ENCODE measurements at regions not wholly inside any gene's neighbourhood (a gene's known extent, or its start where the extent isn't known, plus 50 kb on each side); places are given as distances from the start of the nearest gene placed in this dataset.

DNA sequence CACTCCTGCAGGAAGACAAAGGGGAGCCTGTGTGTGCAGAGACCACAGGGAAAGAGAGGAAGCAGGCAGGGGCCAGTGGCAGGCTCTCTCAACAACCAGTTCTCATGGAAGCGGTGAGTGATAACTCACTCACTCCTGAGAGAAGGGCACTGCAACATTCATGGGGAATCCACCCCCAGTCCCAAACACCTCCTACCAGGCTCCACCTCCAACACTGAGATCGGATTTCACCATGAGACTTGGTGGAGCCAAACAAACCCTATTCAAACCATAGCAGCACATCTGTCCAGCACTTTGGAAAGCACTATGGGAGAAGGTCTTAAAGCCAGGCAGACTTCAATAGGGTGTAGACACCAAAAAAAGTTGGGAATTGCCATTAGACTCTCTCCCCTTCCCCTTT, 345.7 kb upstream of the SPRED2 start:
- TF ChIP-seq, protein P1, sequence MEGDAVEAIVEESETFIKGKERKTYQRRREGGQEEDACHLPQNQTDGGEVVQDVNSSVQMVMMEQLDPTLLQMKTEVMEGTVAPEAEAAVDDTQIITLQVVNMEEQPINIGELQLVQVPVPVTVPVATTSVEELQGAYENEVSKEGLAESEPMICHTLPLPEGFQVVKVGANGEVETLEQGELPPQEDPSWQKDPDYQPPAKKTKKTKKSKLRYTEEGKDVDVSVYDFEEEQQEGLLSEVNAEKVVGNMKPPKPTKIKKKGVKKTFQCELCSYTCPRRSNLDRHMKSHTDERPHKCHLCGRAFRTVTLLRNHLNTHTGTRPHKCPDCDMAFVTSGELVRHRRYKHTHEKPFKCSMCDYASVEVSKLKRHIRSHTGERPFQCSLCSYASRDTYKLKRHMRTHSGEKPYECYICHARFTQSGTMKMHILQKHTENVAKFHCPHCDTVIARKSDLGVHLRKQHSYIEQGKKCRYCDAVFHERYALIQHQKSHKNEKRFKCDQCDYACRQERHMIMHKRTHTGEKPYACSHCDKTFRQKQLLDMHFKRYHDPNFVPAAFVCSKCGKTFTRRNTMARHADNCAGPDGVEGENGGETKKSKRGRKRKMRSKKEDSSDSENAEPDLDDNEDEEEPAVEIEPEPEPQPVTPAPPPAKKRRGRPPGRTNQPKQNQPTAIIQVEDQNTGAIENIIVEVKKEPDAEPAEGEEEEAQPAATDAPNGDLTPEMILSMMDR (conservative IDR thresholded peaks at IDR 0.05; ENCODE audit: low read length) = no peak
- no peak for TF ChIP-seq EZH2phosphoT487 (IDR thresholded peaks at IDR 0.05; ENCODE audit: borderline replicate concordance)

Data from Loucy (cell line).